ENCODE measurements at regions not wholly inside any gene's neighbourhood (a gene's known extent, or its start where the extent isn't known, plus 50 kb on each side); places are given as distances from the start of the nearest gene placed in this dataset.
"Not testable (repeated sequence)": the region's sequence is repeated elsewhere in the genome, so short reads cannot be mapped to it uniquely, and the experiment has no call there.

- H3K27ac ChIP-seq = no peak overlapping the region
- no peaks in the 10 kb centered on the region for H3K9me3 ChIP-seq
- H3K4me1 ChIP-seq = peaks cover 0 to 13% (median 4%) of the 10 kb centered on the region in 3 donors
- no peak for FAIRE-seq
- no peak for DNase-seq
- no peak for ATAC-seq
- H3K36me3 ChIP-seq = no peaks in the 10 kb centered on the region
- H3K27me3 ChIP-seq = no peaks in the 10 kb centered on the region
- H3K4me3 ChIP-seq = no peak overlapping the region
- intact Hi-C loops (cut with DNase I) = no loop called here
- no peak for TF ChIP-seq CTCF (IDR thresholded peaks at IDR 0.05)
- 56 to 74% methylated on average over 6 of the region's 6 CpGs for WGBS, 2 donors
These were observed 321.1 kb upstream of the PRICKLE1 start for GRCh38 chr12:42910656-42911055.

- no peak for DNase-seq
- Histone ChIP-seq H3K27ac (no peak overlapping the region), H3K27me3 (no peaks in the 10 kb centered on the region), H3K4me1 (no peaks in the 10 kb centered on the region), H3K9me3 (no peaks in the 10 kb centered on the region), H3K36me3 (no peaks in the 10 kb centered on the region), H3K4me3 (no peak overlapping the region)
- no peak for FAIRE-seq
- intact Hi-C loops (cut with DNase I) = no loop called here
- 66 to 74% methylated on average over 6 of the region's 6 CpGs for WGBS, 2 donors
- TF ChIP-seq CTCF (IDR thresholded peaks at IDR 0.05) = no peak
- ATAC-seq = no peak
These were observed 319.2 kb upstream of the PRICKLE1 start for GRCh38 chr12:42908712-42909111.

GRCh38 chr12:42906801-42907200 is 317.3 kb upstream of the PRICKLE1 start:
- ATAC-seq; DNase-seq; intact Hi-C loops (cut with DNase I); H3K27ac ChIP-seq; H3K36me3 ChIP-seq; H3K9me3 ChIP-seq; H3K27me3 ChIP-seq; FAIRE-seq; H3K4me1 ChIP-seq; H3K4me3 ChIP-seq: not testable (repeated sequence)
- WGBS, 2 donors = 93 to 95% methylated on average over 2 of the region's 2 CpGs

GRCh38 chr12:42905419-42905705 is 315.8 kb upstream of the PRICKLE1 start:
- H3K27ac ChIP-seq = no peak overlapping the region
- no peaks in the 10 kb centered on the region for H3K9me3 ChIP-seq
- intact Hi-C loops (cut with DNase I) = no loop called here
- no peaks in the 10 kb centered on the region for H3K27me3 ChIP-seq
- ATAC-seq = no peak
- DNase-seq = no peak
- no peak for TF ChIP-seq CTCF (IDR thresholded peaks at IDR 0.05)
- no peaks in the 10 kb centered on the region for H3K4me1 ChIP-seq
- no peaks in the 10 kb centered on the region for H3K36me3 ChIP-seq
- FAIRE-seq = no peak
- 95 to 97% methylated on average over 2 of the region's 2 CpGs for WGBS, 2 donors
- H3K4me3 ChIP-seq = no peak overlapping the region

- intact Hi-C loops (cut with DNase I) = no loop called here
- DNase-seq (no peak), FAIRE-seq (no peak), ATAC-seq (no peak)
- Histone ChIP-seq H3K4me1 (no peaks in the 10 kb centered on the region), H3K9me3 (no peaks in the 10 kb centered on the region), H3K27me3 (no peaks in the 10 kb centered on the region), H3K27ac (no peak overlapping the region), H3K4me3 (no peak overlapping the region), H3K36me3 (no peaks in the 10 kb centered on the region)
- no peak for TF ChIP-seq CTCF (IDR thresholded peaks at IDR 0.05)
- 83 to 87% methylated on average over 12 of the region's 12 CpGs for WGBS, 2 donors
These were observed 315.3 kb upstream of the PRICKLE1 start for GRCh38 chr12:42904683-42905418.
